ENCODE measurements at regions not wholly inside any gene's neighbourhood (a gene's known extent, or its start where the extent isn't known, plus 50 kb on each side); places are given as distances from the start of the nearest gene placed in this dataset.

DNA sequence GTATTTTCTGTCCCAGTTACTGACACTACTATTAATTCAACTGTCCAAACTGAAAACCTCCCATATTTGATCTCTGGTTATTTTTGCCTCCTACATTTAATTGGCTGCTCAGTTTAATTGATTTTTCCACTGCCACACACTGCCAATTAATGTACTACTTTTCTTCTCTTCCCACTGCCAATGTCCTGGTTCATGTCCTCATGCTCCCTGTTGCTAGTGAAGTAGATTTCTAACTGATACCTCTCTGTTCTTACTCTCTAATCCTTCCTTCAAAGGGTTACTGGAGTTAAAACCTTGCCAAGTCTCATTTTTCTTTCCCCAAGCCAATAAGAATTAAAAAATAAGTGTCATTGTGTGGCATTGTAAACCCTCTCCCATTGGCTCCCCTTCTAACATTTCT, 440.6 kb upstream of the JAG1 start:
- TF ChIP-seq, protein P1, sequence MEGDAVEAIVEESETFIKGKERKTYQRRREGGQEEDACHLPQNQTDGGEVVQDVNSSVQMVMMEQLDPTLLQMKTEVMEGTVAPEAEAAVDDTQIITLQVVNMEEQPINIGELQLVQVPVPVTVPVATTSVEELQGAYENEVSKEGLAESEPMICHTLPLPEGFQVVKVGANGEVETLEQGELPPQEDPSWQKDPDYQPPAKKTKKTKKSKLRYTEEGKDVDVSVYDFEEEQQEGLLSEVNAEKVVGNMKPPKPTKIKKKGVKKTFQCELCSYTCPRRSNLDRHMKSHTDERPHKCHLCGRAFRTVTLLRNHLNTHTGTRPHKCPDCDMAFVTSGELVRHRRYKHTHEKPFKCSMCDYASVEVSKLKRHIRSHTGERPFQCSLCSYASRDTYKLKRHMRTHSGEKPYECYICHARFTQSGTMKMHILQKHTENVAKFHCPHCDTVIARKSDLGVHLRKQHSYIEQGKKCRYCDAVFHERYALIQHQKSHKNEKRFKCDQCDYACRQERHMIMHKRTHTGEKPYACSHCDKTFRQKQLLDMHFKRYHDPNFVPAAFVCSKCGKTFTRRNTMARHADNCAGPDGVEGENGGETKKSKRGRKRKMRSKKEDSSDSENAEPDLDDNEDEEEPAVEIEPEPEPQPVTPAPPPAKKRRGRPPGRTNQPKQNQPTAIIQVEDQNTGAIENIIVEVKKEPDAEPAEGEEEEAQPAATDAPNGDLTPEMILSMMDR (conservative IDR thresholded peaks at IDR 0.05; ENCODE audit: low read depth, low read length), result no peak
- no peak for TF ChIP-seq MAFK (IDR thresholded peaks at IDR 0.05; ENCODE audit: low read depth, low read length)
- TF ChIP-seq POLR2A (IDR thresholded peaks at IDR 0.05; ENCODE audit: low read depth, low read length), result no peak
- TF ChIP-seq RFX5 (IDR thresholded peaks at IDR 0.05; ENCODE audit: low read depth, low read length), result no peak
- no peak for TF ChIP-seq CHD1 (IDR thresholded peaks at IDR 0.05; ENCODE audit: low read depth, low read length)
- no peak for TF ChIP-seq SMC3 (IDR thresholded peaks at IDR 0.05; ENCODE audit: low read depth, low read length)
- no peak for TF ChIP-seq RAD21 (IDR thresholded peaks at IDR 0.05; ENCODE audit: low read length)
- TF ChIP-seq CEBPB (IDR thresholded peaks at IDR 0.05; ENCODE audit: low read depth, low read length), result no peak
- TF ChIP-seq NFE2L2 (IDR thresholded peaks at IDR 0.05; ENCODE audit: low read depth, low read length), result no peak
- TF ChIP-seq, protein P2, sequence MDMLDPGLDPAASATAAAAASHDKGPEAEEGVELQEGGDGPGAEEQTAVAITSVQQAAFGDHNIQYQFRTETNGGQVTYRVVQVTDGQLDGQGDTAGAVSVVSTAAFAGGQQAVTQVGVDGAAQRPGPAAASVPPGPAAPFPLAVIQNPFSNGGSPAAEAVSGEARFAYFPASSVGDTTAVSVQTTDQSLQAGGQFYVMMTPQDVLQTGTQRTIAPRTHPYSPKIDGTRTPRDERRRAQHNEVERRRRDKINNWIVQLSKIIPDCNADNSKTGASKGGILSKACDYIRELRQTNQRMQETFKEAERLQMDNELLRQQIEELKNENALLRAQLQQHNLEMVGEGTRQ (IDR thresholded peaks at IDR 0.05; ENCODE audit: low read depth, low read length), result no peak
